ENCODE measurements at regions not wholly inside any gene's neighbourhood (a gene's known extent, or its start where the extent isn't known, plus 50 kb on each side); places are given as distances from the start of the nearest gene placed in this dataset.

DNA sequence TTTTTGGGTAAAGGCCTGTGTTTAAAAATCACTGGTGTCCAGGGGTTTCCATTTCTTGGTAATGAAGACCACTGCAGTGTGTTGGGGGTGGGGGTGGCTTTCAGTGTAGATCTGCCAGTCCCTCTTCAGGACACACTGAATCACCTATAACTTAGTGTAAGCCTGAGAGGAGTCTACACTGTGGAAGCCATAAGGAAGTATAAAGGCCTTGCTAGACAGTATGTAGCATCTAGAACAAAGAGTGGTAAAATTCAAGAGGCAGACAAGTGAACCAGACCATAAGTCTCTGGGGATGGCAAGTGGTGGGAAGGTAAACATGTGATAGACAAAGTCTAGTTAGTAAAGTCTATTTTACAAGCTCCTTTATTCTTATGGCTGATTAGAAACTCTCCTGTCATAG lies 191.8 kb downstream of the CCNG2 start:
- TF ChIP-seq POLR2AphosphoS5 (IDR thresholded peaks at IDR 0.05; ENCODE audit: low read depth, low read length) (no peak), TAF1 (IDR thresholded peaks at IDR 0.05; ENCODE audit: borderline replicate concordance, insufficient read depth, low read length) (no peak), SIN3A (IDR thresholded peaks at IDR 0.05; ENCODE audit: borderline replicate concordance, insufficient read depth, low read length) (no peak), FOXP2 (optimal IDR thresholded peaks at IDR 0.05; ENCODE audit: borderline replicate concordance, extremely low read depth, extremely low read length, insufficient read depth) (no peak)
- TF ChIP-seq, protein P1, sequence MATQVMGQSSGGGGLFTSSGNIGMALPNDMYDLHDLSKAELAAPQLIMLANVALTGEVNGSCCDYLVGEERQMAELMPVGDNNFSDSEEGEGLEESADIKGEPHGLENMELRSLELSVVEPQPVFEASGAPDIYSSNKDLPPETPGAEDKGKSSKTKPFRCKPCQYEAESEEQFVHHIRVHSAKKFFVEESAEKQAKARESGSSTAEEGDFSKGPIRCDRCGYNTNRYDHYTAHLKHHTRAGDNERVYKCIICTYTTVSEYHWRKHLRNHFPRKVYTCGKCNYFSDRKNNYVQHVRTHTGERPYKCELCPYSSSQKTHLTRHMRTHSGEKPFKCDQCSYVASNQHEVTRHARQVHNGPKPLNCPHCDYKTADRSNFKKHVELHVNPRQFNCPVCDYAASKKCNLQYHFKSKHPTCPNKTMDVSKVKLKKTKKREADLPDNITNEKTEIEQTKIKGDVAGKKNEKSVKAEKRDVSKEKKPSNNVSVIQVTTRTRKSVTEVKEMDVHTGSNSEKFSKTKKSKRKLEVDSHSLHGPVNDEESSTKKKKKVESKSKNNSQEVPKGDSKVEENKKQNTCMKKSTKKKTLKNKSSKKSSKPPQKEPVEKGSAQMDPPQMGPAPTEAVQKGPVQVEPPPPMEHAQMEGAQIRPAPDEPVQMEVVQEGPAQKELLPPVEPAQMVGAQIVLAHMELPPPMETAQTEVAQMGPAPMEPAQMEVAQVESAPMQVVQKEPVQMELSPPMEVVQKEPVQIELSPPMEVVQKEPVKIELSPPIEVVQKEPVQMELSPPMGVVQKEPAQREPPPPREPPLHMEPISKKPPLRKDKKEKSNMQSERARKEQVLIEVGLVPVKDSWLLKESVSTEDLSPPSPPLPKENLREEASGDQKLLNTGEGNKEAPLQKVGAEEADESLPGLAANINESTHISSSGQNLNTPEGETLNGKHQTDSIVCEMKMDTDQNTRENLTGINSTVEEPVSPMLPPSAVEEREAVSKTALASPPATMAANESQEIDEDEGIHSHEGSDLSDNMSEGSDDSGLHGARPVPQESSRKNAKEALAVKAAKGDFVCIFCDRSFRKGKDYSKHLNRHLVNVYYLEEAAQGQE (IDR thresholded peaks at IDR 0.05; ENCODE audit: insufficient read depth in 1 of 2, low read depth in 2 of 2, low read length in 2 of 2): no peak

DNA sequence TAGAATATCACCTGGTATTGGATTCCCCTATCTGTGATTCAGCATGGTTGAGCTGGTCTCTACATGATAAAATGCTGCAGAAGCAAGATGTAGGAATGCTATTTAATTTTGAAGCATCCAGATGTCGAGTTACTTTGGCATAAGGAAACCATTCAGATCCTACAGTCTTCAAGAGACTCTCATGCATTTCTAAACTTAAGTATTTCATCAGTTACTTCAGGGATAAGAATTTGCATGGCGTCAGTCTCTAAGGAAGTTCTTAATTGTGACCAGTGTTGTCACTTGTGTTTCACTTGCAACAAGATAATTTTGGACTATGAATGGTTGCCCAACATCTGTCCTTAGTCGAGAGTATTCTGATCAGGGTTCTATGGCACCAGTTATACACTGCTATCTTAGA lies 192.4 kb downstream of the CCNG2 start:
- no peak for TF ChIP-seq FOXP2 (optimal IDR thresholded peaks at IDR 0.05; ENCODE audit: borderline replicate concordance, extremely low read depth, extremely low read length, insufficient read depth)
- TF ChIP-seq SIN3A (IDR thresholded peaks at IDR 0.05; ENCODE audit: borderline replicate concordance, insufficient read depth, low read length): no peak
- TF ChIP-seq, protein P1 (IDR thresholded peaks at IDR 0.05; ENCODE audit: insufficient read depth in 1 of 2, low read depth in 2 of 2, low read length in 2 of 2): no peak
- no peak for TF ChIP-seq TAF1 (IDR thresholded peaks at IDR 0.05; ENCODE audit: borderline replicate concordance, insufficient read depth, low read length)
- no peak for TF ChIP-seq POLR2AphosphoS5 (IDR thresholded peaks at IDR 0.05; ENCODE audit: low read depth, low read length)

DNA sequence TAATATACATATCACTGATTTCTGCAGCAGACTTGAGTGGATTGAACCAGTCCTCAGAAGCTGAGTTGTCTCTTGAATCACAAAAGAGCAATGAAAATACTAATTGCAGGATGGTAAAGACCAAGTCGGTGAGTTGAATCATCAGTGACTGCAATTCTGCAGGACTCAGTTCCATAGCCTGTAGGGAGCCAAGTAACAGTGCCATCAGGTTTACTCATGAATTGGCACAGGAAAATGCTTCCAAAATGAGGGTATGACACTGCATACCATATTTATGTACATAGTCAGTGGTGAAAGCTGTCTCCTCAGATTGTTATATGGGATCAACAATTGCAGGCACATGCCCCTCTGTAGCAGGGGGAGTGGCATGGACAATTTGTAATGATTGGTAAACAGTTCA lies 192.8 kb downstream of the CCNG2 start:
- no peak for TF ChIP-seq FOXP2 (optimal IDR thresholded peaks at IDR 0.05; ENCODE audit: borderline replicate concordance, extremely low read depth, extremely low read length, insufficient read depth)
- TF ChIP-seq TAF1 (IDR thresholded peaks at IDR 0.05; ENCODE audit: borderline replicate concordance, insufficient read depth, low read length): no peak
- TF ChIP-seq, protein P1 (IDR thresholded peaks at IDR 0.05; ENCODE audit: insufficient read depth in 1 of 2, low read depth in 2 of 2, low read length in 2 of 2): no peak
- no peak for TF ChIP-seq SIN3A (IDR thresholded peaks at IDR 0.05; ENCODE audit: borderline replicate concordance, insufficient read depth, low read length)
- no peak for TF ChIP-seq POLR2AphosphoS5 (IDR thresholded peaks at IDR 0.05; ENCODE audit: low read depth, low read length)

DNA sequence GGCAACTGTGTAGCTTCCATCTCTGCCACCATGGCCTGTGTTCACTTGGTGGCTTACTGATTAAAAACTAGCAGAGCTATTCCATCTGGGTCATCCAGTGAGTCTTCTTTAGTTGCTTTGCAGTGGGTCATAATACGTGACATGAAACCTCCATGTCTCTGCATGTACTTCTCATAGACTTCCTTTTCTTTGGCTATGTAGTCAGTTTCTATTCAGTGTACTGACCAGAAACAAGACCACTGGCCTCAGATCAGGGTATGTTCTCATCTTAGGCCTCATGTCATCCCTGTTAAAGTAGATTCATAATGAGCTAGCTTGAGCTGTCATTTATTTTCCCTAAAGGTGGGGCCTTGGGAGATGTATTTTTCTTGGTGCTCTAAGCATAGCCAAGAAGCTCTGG lies 195.2 kb downstream of the CCNG2 start:
- TF ChIP-seq TAF1 (IDR thresholded peaks at IDR 0.05; ENCODE audit: borderline replicate concordance, insufficient read depth, low read length) (no peak), POLR2AphosphoS5 (IDR thresholded peaks at IDR 0.05; ENCODE audit: low read depth, low read length) (no peak), SIN3A (IDR thresholded peaks at IDR 0.05; ENCODE audit: borderline replicate concordance, insufficient read depth, low read length) (no peak), FOXP2 (optimal IDR thresholded peaks at IDR 0.05; ENCODE audit: borderline replicate concordance, extremely low read depth, extremely low read length, insufficient read depth) (no peak)
- TF ChIP-seq, protein P1 (IDR thresholded peaks at IDR 0.05; ENCODE audit: insufficient read depth in 1 of 2, low read depth in 2 of 2, low read length in 2 of 2): no peak

DNA sequence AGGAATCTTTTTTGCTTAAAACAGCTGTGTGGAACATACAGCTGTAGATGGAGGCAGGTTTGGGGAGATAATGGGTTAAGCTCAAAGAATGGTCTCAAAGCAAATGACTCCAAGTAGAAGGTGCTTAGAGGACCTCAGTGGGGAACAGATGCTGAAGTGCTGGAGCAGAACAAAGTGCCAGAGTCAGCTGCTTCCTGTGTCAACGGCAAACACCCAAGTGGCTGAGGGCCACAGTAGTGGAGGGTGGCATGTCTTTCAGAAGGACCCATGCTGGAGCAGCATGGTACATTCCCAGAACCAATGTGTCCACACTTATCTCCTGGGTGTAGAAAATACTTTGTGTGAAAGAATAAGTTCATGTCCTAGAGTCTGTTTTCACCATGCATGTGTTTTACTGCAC lies 197.5 kb downstream of the CCNG2 start:
- TF ChIP-seq POLR2AphosphoS5 (IDR thresholded peaks at IDR 0.05; ENCODE audit: low read depth, low read length) (no peak), TAF1 (IDR thresholded peaks at IDR 0.05; ENCODE audit: borderline replicate concordance, insufficient read depth, low read length) (no peak), FOXP2 (optimal IDR thresholded peaks at IDR 0.05; ENCODE audit: borderline replicate concordance, extremely low read depth, extremely low read length, insufficient read depth) (no peak), SIN3A (IDR thresholded peaks at IDR 0.05; ENCODE audit: borderline replicate concordance, insufficient read depth, low read length) (no peak)
- TF ChIP-seq, protein P1 (IDR thresholded peaks at IDR 0.05; ENCODE audit: insufficient read depth in 1 of 2, low read depth in 2 of 2, low read length in 2 of 2): no peak

All from PFSK-1 (cell line).